CD1c-positive myeloid dendritic cell (primary cell): ENCODE measurements at regions not wholly inside any gene's neighbourhood (a gene's known extent, or its start where the extent isn't known, plus 50 kb on each side); places are given as distances from the start of the nearest gene placed in this dataset.
"Not testable (repeated sequence)": the region's sequence is repeated elsewhere in the genome, so short reads cannot be mapped to it uniquely, and the experiment has no call there.

ENCODE experiments used
- DNase-seq: peaks from one replicate; pipeline ENCODE4 v3.0.0-alpha.2; 2016; ENCODE audit errors: extremely low spot score

DNA sequence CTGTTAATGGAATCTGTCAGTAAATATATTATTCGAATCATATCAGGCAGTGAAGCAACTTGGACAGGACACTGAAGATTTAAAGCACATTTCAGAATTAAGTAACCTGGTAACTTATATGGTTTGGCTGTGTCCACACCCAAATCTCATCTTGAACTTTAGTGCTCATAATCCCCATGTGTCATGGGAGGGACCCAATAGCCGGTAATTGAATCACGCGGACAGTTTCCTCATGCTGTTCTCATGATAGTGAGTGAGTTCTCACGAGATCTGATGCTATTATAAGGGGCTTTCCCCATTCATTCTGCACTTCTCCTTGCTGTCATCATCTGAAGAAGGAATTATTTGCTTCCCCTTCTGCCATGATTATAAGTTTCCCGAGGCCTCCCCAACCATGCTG lies 83.2 kb upstream of the COL1A2 start:
- DNase-seq, result no peak

DNA sequence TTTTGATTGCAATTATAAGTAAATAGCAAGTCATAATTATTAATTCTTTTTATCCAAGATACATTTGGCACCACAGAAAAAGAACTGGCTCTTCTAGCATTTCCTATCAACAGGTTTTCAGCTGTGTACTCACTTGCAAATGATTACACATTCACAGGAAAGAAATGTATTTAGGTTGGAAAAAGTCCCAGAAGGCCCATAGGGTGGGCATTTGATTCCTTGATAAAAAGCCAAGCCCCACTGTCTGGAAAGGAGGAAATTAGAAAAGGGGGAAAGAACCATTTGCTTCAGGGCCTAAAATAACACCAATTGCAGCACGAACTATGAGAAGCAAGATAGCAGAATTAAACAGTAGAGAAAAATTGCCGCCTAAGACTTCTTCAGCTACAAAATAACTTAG lies 80.8 kb upstream of the COL1A2 start:
- no peak for DNase-seq

DNA sequence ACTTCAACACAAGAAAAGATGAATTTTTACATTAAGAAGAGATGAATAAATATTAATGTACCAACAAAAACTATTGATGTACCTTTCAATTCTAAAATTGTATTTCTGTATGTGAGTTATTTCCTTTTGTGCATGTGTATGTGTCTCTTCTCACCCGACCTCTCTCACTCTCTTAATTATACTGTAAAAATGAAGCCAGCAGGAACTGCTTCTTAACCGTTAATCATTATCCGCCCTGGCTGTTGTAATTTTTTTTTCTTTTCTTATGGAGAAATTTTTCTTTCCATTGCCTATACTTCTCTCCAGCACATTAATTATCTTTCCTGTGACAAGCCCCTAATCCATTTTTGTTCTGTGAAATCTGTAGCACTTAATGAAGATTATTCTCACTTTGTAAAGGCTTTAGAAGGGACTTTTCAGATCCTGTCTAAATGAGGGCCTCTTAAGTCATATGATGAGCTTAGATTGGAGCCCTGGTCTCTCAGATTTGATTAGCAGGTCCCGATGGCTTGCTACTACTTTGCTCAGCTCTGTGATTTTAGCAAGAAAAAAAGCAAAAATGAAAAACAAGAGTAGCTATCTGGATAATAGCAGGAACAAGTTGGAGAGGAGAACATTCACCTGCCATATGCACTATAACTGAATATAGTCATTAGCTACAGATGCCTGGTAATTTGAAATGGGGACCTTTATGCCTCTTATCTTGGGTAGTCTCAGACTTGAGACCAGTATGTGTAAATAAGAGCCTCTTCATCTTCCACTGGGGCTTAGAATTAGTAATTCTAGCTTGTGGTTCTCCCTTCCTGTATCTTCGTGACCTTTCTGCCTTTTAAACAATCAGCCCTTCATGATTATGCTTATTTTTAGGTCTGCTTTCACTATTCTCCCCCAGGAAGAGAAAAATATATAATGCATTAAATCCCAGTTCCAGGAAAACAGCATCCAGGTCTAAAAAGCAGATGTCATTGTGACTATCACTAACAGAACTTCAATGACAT lies 80.0 kb upstream of the COL1A2 start:
- DNase-seq, result no peak

DNA sequence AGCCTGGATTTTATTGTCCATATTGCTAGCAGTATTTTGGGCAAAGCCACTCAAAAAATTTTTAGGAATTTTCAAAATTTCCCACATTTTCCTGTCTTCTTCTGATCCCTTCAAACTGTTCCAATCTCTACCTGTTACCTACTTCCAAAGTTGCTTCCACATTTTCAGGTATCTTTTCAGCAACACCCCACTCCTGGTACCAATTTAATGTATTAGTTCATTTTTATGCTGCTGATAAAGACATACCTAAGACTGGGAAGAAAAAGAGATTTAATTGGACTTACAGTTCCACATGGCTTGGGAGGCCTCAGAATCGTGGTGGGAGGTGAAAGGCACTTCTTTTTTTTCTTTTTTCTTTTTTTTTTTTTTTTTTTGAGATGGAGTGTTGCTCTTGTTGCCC lies 73.6 kb upstream of the COL1A2 start:
- not testable (repeated sequence) for DNase-seq

DNA sequence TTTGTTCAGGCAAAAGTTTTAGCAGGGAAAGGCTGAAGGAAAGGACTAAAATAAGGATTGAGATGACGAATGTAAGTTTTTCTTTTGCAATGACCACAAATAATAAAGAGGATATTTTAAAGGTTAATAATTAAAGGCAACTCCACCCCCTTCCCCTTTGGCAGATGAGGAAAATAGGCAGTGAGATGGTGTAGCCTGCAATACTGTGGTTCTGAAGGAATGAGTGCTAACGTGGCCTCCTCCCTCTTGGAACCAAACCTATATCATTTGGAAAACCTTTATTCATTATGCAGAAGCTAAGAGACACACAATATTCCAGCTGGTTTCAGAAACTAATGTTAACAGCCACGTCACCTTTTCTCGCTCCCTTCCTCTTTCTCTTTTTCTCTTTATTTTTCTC lies 70.9 kb upstream of the COL1A2 start:
- DNase-seq, result no peak

DNA sequence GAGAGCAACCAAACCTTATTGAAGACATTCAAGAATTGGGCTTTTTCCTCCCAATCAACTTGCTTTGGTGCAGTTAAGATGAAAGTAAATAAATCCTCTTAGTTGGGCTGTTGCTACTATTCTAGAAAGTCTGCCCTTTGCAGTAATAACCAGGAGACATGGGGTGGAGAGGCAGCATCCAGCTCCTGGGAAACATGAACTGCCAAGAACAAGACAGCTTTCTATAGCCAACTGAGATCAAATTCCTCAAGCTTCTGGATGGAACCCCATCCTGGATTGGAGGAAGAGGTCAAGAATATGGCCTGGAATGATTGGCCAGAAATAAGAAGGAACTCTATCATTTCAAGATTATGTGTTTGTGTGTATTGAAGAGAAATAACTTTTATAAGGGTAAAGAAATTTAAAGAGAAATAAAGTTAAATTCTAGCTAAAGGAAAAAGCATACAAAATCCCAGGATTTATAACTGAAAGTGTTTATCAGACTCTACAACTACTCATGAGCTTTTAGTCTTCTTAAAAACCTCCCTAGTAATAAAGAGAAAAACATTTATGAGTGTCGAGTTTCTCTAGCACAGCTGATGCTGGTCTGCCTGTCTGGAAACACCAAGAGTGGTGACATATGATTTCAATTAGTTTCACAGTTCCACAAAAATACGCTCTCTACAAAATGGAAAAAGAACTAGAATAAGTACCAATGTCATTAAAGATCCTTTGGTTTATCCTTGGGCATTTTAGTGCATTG lies 70.1 kb upstream of the COL1A2 start:
- DNase-seq, result no peak

DNA sequence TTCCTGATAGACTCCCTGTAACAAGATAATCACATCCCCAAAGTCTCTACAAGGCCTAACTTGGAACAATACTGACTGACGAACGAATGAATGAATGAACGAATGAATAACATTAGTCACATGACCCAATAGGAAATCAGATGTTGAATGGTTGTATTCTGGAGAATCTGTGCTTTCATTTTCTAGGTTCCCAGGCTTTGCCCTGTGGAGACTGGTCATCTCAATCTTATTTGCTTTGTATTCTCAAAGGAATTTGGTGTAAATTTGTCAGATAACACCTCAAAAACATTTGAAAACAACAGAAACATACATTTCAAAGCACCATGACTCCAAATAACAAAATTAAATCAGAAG lies 69.6 kb upstream of the COL1A2 start:
- no peak for DNase-seq

DNA sequence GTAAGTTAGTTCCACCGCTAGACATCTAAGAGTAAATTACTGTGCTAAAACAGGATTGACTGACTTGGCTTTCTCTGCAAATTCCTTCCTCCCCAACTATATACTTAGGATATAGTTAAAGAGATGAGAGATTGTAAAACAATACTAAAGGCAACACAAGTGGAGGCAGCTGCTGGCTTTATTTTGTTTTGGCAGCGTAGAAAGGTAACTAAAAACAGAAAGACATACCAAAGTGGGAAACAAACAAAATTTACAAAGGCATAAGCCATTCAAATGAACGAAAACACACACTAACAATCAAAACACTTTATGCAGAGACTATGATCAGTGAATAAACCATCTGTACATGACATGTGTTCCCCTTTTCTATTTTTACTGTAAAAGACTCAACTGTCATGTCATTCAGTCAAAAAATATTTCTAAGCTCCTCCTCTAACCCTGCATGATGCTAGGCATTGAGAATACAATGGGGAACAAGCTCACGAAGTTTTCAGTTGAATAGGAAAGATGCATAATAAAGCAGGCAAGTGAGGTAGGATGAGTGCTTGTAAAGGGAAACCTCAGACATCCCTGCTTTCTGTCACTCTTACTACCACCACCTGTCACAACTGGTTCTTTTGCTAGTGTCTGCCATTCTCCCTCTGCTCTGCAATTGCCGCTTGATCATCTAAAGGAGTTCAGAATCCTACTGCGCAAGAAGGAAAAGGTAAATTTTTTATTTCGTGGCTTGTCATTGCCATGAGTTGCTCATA lies 64.2 kb upstream of the COL1A2 start:
- no peak for DNase-seq

DNA sequence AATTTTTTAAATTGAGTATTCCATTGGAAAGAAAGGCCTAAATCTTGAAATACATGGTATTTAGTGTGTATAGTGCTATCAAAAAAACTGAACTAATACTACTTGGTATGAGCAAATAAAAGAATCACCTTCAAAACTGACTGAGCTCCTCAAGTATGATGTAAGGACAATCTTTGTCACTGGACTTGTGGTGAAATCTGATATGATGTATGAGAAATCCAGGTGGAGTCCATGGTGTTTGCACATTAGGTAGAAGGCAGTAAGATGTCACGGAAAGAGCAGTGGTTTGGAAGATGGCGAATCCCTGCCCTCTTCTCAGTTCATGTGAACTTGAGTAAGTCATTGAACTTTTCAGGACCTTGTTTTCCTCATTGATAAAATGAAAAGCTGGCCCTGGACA lies 62.1 kb upstream of the COL1A2 start:
- no peak for DNase-seq

DNA sequence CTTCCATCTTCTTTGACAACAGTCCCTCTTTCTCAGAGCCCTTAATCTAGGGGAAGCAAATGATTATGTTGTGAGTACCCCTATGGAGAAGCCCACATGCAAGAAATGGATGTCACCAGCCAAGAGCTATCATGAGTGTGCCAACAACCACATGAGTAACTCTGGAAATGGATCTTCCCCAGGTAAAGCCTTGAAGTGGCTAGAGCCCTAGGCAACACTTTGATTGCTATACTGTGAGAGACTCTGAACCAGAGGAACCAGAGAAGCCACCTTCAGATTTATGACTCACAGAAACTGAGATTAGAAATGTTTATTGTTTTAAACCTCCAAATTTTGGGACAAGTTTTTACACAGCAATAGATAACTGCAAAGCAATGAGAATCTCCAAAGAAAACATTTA lies 60.9 kb upstream of the COL1A2 start:
- no peak for DNase-seq

DNA sequence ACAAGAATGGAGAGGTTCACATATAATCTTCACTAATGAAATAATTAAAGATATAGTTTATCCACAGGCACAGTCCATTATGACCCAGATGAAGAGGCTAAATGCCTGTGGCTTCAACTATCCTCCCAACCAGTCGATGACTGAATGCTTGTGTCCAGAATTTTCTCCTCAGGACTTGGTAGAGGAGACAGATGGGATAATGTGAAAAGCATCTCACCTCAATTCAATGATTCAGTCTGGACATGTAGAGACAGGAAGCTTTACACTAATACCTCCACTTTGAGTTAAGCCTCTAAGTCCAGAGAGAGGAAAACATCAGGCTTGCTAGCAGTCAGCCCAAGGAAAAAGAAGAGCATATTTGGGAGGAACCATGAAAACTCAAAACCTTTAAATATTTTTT lies 59.1 kb upstream of the COL1A2 start:
- DNase-seq, result no peak

DNA sequence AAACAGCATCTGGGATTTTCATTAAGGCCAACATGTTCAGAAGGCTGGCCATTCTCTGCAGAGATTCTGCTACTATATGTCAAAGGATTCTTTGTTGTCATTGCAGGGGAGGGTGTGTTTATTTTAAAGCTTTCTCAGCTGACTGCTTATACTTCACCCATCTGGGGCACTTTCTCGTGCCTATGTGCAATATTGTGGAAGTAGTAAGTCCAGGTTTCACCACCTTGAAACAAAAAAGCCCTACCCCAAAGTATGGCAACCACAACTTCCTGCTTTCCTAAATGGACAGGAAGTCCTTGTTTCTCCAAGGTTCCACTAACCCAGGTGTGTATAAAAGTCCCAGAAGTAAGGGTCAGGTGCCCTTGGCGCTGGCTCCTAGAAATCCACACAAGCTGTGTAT lies 58.7 kb upstream of the COL1A2 start:
- DNase-seq, result no peak

DNA sequence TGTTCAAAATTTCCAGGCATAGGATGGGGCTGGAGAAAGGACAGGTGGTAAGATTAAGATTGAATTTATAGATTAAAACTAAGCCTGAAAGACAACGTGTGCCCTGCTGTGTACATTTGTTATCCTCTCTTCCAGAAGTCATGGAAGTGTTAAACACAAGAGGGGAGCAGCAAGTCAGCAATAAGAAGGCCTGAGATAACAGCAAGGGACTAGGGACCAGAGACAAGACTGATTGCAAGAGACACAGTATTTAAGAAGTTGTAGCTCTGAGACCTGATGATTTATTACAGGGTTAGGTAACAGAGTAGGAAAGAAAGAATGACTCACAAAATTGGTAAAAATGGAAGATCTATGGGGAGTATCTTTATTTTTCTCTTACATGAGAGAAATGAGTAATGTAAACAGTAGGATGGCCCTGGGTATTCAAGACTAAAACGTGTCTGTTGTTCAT lies 55.7 kb upstream of the COL1A2 start:
- DNase-seq, result no peak

DNA sequence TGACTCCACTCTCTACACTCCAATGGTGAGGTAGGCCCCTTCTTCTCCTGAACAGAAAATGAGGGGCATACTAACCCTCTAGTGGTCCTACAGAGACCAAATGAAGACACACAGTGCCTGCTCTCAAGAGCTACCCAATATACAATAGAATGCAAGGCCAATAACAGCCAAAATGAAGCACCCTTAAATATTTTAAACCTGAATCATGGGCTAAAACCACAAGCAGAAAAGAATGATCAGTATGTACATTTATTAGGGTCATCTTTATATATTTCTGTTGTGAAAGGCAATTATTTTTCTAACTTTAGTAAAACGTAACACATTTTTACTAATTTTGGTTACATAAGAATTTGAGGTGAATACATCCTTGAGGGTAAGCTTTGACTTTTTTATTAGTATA lies 49.9 kb upstream of the COL1A2 start:
- DNase-seq, result no peak
